HepG2 (cell line): ENCODE measurements at regions not wholly inside any gene's neighbourhood (a gene's known extent, or its start where the extent isn't known, plus 50 kb on each side); places are given as distances from the start of the nearest gene placed in this dataset.

Experiments used
- ARID5B ChIP-seq: IDR thresholded peaks from 2 replicates; pipeline ENCODE4 v1.4.0; 2020; ENCODE audit warnings: mild to moderate bottlenecking, missing genetic modification reagents
- CREB1 ChIP-seq, 2 experiments: fragments of 450-650 bp in 1 of 2; IDR thresholded peaks; 2 replicates each; pipeline ENCODE4 v1.6.1; 2016 to 2017; ENCODE audit warnings: control low read depth in 1 of 2, mild to moderate bottlenecking in 1 of 2, missing compliant biosample characterization in 1 of 2, missing genetic modification characterization in 1 of 2
- GABPB1 ChIP-seq: IDR thresholded peaks from 2 replicates; pipeline ENCODE4 v1.6.1; 2016; ENCODE audit warnings: mild to moderate bottlenecking, missing genetic modification reagents, moderate library complexity, missing compliant biosample characterization
- GMEB1 ChIP-seq: sonication (generic); formaldehyde crosslinking; IDR thresholded peaks from 2 replicates; pipeline ENCODE4 v1.5.1; 2020; ENCODE audit warnings: missing genetic modification reagents, mild to moderate bottlenecking, borderline replicate concordance
- HMG20A ChIP-seq: IDR thresholded peaks from 2 replicates; pipeline ENCODE4 v1.6.1; 2016; ENCODE audit warnings: borderline replicate concordance
- MLXIP ChIP-seq: sonication (generic); formaldehyde crosslinking; IDR thresholded peaks from 2 replicates; pipeline ENCODE4 v1.9.0; 2021; ENCODE audit warnings: missing genetic modification reagents, borderline replicate concordance
- NONO ChIP-seq, 2 experiments: fragments of 450-650 bp in 1 of 2; sonication (generic) in 1 of 2; formaldehyde crosslinking in 1 of 2; IDR thresholded peaks in 1 of 2; conservative IDR thresholded peaks in 1 of 2; 2 replicates each; pipeline versions ENCODE4 v1.6.1 to v1.8.0; 2017 to 2022; ENCODE audit warnings: mild to moderate bottlenecking in 1 of 2, missing genetic modification reagents in 1 of 2, moderate library complexity in 1 of 2
- SMAD1 ChIP-seq: sonication (generic); formaldehyde crosslinking; IDR thresholded peaks from 2 replicates; pipeline ENCODE4 v1.4.0; 2020; ENCODE audit warnings: missing genetic modification reagents, low read depth, mild to moderate bottlenecking, borderline replicate concordance
- STAG1 ChIP-seq: sonication (generic); formaldehyde crosslinking; IDR thresholded peaks from 2 replicates; pipeline ENCODE4 v1.4.0; 2020; ENCODE audit warnings: missing genetic modification reagents
- TEAD3 ChIP-seq: optimal IDR thresholded peaks from 2 replicates; pipeline ENCODE3; 2016; ENCODE audit warnings: borderline replicate concordance
- TOPORS ChIP-seq: sonication (generic); formaldehyde crosslinking; IDR thresholded peaks from 2 replicates; pipeline ENCODE4 v1.8.0; 2023; ENCODE audit warnings: mild to moderate bottlenecking, missing genetic modification reagents
- ZBTB33 ChIP-seq: sonication (generic); formaldehyde crosslinking; IDR thresholded peaks from 2 replicates; pipeline ENCODE4 v1.4.0; 2020; ENCODE audit warnings: missing genetic modification reagents
- ZBTB38 ChIP-seq: sonication (generic); formaldehyde crosslinking; IDR thresholded peaks from 2 replicates; pipeline ENCODE4 v1.5.1; 2020; ENCODE audit warnings: mild to moderate bottlenecking, missing genetic modification reagents
- ZFP36 ChIP-seq: fragments of 150-350 bp; IDR thresholded peaks from 2 replicates; pipeline ENCODE4 v1.6.1; 2018; ENCODE audit warnings: borderline replicate concordance, low read length, low read depth; ENCODE audit not compliant: partially characterized antibody
- ZFX ChIP-seq: sonication (generic); formaldehyde crosslinking; IDR thresholded peaks from 2 replicates; pipeline ENCODE4 v1.4.0; 2020; ENCODE audit warnings: mild to moderate bottlenecking, low read depth, missing genetic modification reagents, moderate library complexity
- ZNF747 ChIP-seq: sonication (generic); formaldehyde crosslinking; IDR thresholded peaks from 2 replicates; pipeline ENCODE4 v1.8.1; 2023; ENCODE audit warnings: missing genetic modification reagents, mild to moderate bottlenecking, borderline replicate concordance

GRCh38 chr4:123599920-123600810 lies 203.6 kb downstream of the SPRY1 start (continued):
- 0 out of 2 replicates have a peak, but pooled peaks have one; percentile 28 for TF ChIP-seq GMEB1 (CRISPR knock-in tag)
- TF ChIP-seq ZFP36, result no peak
- no peak for TF ChIP-seq NONO (IDR thresholded peaks at IDR 0.05)
- 0 out of 2 replicates have a peak, but pooled peaks have one; percentile 38 for TF ChIP-seq NONO (CRISPR knock-in tag; conservative IDR thresholded peaks at IDR 0.05)
- no peak for TF ChIP-seq ZNF747 (CRISPR knock-in tag)
- TF ChIP-seq ARID5B (CRISPR knock-in tag), result peak; percentile 100
- TF ChIP-seq TEAD3 (CRISPR knock-in tag), result peak; percentile 86
- peak; percentile 56; the same call in 1 of the 2 replicates for TF ChIP-seq ZBTB33
- 0 out of 2 replicates have a peak, but pooled peaks have one; percentile 21 for TF ChIP-seq ZBTB38
- 0 out of 2 replicates have a peak, but pooled peaks have one; percentile 28 for TF ChIP-seq ZFX (CRISPR knock-in tag)
- peak; percentile 46 for TF ChIP-seq STAG1 (CRISPR knock-in tag)
- TF ChIP-seq TOPORS (CRISPR knock-in tag), result peak; percentile 55; the same call in 1 of the 2 replicates
- no peak for TF ChIP-seq CREB1 (IDR thresholded peaks at IDR 0.05)
- peak; percentile 55; the same call in 1 of the 2 replicates for TF ChIP-seq CREB1 (CRISPR knock-in tag; IDR thresholded peaks at IDR 0.05)
- no peak for TF ChIP-seq MLXIP (CRISPR knock-in tag)
- 0 out of 2 replicates have a peak, but pooled peaks have one; percentile 30 for TF ChIP-seq GABPB1 (CRISPR knock-in tag)
- no peak for TF ChIP-seq SMAD1 (CRISPR knock-in tag)
- peak; percentile 94 for TF ChIP-seq HMG20A (CRISPR knock-in tag)
